ENCODE measurements at regions not wholly inside any gene's neighbourhood (a gene's known extent, or its start where the extent isn't known, plus 50 kb on each side); places are given as distances from the start of the nearest gene placed in this dataset.

DNA sequence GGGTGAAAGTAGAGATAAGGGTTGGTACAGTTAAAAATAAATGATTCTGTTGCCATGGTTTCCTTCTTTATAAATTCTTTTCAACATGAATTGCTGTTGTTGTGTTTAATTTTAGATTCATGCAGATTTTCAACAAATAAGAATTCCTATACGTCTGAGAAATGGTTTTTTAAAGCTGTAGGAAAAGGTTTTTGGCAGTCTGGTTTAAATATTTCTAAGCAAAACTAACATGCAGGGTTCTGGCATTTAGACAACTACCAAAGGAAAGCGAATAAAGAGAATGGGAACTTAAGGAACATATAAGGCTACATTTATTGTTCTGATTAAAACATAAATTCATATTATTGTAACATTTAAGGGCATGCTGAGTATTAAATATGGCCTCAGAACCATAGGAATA lies 203.0 kb upstream of the MIR17HG start:
- DNase-seq (ENCODE audit: low spot score), result no peak
- no peak for ATAC-seq
- intact Hi-C loops (cut with DNase I), result no loop called here

- intact Hi-C loops (cut with DNase I), result no loop called here
- ATAC-seq (no peak), DNase-seq (ENCODE audit: low spot score) (no peak)
Observed at GRCh38 chr13:91145571-91146205, 201.8 kb upstream of the MIR17HG start.

DNA sequence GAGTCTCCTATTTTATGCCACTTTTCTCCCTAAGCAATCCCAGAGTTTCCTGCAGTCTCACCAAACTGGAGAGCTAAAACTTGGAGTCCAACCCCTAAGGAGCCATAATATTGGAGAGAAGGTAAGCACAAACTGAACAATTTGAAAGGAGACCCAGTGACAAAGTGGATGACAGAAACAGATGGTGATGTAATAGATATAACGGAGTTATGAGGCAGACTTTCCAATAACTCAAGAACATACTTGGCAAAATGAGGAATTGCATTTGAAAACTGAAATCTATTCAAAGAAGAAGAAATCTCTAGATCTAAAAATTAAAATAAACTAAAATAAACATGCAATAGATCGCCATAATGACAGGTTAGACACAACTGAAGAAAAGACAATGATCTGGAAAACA lies 200.9 kb upstream of the MIR17HG start:
- no peak for DNase-seq (ENCODE audit: low spot score)
- ATAC-seq, result no peak
- intact Hi-C loops (cut with DNase I), result no loop called here

DNA sequence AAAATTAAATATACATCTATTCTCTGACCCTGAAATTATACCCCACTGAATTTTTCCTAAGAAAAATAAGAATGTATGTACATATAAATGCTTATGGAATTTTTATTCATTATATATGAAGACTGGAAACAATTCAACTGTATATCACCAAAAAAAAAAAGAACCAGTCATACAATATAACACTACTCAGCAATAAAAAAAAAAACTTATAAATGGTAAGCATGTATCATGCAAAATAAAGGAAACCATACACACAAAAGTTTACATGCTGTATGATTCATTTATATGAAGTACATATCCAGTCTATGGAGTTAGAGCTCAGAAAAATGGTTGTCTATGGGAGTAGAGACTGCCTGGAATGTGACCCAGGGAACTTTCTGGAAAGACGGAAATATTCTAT lies 199.4 kb upstream of the MIR17HG start:
- DNase-seq (ENCODE audit: low spot score) (no peak), ATAC-seq (no peak)
- intact Hi-C loops (cut with DNase I), result no loop called here

GRCh38 chr13:91151921-91152320 lies 195.6 kb upstream of the MIR17HG start:
- ATAC-seq, result no peak

DNA sequence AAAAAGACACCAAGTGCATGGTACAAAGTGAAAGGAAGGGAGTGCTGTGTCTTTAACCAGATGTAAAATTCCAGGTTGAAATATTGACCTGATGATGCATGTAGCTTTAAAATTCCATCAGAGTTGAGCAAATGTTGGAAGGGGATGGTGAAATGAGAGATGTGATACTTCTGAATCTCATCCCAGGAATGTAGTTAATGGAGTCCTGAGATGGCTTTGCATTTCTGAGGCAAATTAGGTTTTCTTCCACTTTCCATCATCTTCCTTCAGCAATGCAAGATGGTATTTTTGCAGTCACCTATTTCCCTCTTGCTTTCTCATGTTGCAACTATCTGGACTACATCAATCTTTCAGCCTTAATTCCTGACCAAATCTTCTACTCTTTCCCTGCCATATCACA lies 194.1 kb upstream of the MIR17HG start:
- intact Hi-C loops (cut with DNase I), result no loop called here
- no peak for ATAC-seq
- no peak for DNase-seq (ENCODE audit: low spot score)

More at GRCh38 chr13:91151921-91152320, 195.6 kb upstream of the MIR17HG start:
- no peak for DNase-seq (ENCODE audit: low spot score)
- intact Hi-C loops (cut with DNase I), result no loop called here

DNA sequence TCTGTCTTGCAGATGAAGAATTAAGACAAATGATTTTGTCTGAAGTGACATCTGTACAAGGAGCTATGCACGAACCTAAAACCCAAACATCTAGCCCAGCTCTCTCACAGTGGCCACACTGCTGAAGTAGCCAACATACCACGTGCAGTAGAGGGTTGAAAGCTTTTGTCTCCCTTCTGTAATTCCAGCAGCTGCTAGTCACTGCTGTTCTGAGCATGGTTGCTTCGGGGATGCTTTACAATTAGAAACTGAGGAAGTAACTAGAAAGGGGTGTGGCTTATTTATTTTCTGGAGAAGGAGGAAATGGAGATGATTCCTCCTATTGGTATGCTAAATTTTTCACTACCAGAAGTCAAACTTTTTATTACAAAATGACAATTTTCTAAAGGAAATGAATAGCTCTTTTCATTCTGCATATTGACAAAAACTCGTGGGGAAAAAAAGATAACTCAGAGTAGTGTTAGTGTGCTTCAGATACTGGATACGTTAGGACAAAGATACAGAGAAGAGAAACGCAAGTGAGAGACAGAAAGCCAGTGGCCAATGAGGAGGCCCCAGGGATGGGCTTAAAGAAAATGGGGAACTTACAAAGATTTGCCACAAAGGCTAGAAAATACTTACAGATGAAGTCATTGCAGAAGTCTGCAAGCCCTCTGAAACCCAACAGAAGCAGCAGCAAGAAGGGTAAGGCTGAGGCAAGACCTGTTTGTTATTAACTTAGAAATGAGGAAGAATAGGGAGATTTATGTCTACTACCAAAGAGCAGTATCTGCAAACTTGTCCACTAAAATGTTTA lies 192.7 kb upstream of the MIR17HG start:
- intact Hi-C loops (cut with DNase I), result no loop called here
- DNase-seq (ENCODE audit: low spot score), result no peak
- ATAC-seq, result peak; percentile 76

DNA sequence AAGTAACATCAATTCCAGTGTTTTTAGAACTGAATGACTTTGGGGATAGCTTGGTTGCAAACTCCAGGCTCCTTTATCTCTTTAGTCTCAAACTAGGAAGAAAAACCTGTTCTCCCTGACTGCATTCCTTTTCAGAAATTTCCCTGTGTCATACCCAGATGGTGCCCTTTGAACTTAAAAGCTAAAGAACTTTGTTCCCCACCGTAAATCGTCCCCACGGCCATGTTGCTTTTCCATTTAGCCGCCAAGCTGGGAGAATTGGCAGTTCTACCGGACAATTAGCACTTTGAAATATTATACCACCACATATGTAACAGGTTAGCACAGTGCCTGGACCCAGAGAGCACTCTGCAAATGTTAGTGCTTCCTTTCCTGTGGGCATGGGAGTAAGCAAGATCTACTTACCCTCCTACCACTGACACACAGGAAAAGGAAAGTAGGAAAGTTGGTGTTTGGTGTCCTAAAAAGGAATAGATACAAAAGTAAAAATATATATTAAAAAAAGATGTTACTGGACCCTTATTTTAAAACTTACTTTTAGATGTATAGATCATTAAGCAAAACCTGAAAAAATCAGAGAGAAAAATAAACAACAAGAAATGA lies 191.9 kb upstream of the MIR17HG start:
- DNase-seq (ENCODE audit: low spot score) (no peak), ATAC-seq (no peak)
- intact Hi-C loops (cut with DNase I), result no loop called here

DNA sequence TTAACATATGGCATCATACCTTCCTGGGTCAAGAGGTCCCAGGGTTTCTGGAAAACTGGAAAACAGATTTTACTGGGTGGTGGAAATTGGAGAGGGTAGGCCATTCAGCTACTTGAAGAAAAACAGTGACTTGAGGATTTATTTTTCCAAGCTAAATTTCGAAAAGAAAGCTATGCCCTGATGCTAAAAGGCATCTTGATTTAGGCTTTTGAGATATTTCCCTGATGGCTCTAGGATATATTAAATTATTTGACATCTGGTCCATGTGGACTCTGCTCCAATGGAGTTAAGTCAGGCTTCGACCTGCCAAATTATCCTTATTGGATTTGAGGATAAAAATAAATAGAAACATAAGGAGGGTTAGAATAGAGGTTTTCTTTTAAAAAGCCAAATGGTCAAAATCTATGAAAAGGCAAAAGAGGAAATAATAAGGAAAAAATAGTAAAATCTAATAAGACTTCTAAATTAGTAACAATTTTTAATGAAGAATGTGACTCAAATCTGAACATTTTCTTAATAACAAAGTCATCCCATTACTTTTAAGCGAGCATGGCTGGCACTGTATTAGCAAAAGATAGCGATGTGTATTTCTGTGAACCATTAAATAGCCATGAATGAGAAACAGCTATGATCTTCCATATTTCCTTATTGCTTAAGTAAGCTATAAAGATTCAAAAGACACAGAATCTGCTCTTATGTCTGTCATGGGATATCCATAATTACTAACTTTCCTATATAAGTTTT lies 190.0 kb upstream of the MIR17HG start:
- ATAC-seq, result no peak
- intact Hi-C loops (cut with DNase I), result no loop called here
- no peak for DNase-seq (ENCODE audit: low spot score)

GRCh38 chr13:91158017-91158395 lies 189.5 kb upstream of the MIR17HG start:
- ATAC-seq (no peak), DNase-seq (ENCODE audit: low spot score) (no peak)
- intact Hi-C loops (cut with DNase I), result no loop called here

GRCh38 chr13:91162180-91162579 lies 185.3 kb upstream of the MIR17HG start:
- DNase-seq (ENCODE audit: low spot score) (no peak), ATAC-seq (no peak)
- intact Hi-C loops (cut with DNase I), result no loop called here

GRCh38 chr13:91162589-91162988 lies 184.9 kb upstream of the MIR17HG start:
- ATAC-seq, result no peak
- intact Hi-C loops (cut with DNase I), result no loop called here
- no peak for DNase-seq (ENCODE audit: low spot score)

DNA sequence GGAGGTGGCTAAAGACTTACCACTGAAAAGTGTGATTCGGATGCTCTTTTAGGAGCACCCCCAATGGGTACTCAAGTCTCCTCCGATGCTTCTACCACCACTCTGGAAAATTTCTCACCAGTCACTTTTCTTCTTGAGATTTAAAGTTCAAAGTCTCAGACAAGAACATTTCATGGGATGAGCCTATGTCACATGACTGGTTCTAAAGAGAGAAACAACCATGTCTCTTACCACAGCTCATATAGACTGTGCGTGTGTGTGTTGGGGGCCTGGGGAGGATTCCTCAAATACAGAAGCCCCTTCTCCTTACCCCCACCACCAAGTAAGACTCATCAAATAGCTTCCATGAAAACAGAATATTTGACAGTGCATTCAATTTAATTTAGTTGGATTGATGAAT lies 181.7 kb upstream of the MIR17HG start:
- DNase-seq (ENCODE audit: low spot score) (no peak), ATAC-seq (no peak)
- intact Hi-C loops (cut with DNase I), result no loop called here

- intact Hi-C loops (cut with DNase I), result no loop called here
Observed at GRCh38 chr13:91166714-91167511, 180.6 kb upstream of the MIR17HG start.

DNA sequence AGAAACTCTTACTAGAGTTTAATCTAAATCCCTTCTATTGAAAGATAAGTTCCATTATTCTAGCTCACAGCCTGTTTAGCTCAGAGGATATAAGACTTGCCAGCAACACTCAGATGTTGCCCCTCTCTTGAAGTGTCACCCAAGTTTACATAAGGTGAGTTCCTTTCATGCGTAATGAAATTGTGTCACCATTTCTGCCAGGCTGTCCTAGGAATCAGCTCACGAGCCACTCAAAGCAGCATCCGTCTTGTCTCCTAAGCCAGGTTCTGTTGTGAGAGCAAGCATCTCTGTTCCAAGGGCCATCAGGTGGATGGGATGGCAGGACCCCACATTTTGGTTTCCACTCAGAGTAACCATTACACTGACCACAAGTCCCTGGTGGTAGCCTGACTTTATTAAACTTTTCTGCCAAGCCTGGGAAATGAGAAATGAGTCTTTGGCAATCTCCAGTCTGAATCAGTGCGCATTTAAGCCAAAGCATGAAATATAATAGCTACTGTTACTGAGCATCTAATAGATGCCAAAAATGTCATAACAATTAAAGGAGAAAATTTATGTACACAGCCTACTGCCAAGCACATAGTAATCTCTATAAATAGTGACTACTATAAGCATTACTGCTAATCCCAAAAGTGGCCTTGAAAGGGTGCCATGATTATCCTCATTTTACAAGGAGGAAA lies 179.6 kb upstream of the MIR17HG start:
- ATAC-seq (peak; percentile 41), DNase-seq (ENCODE audit: low spot score) (no peak)
- intact Hi-C loops (cut with DNase I), result no loop called here

More at GRCh38 chr13:91166714-91167511, 180.6 kb upstream of the MIR17HG start:
- DNase-seq (ENCODE audit: low spot score), result no peak
- ATAC-seq, result no peak

DNA sequence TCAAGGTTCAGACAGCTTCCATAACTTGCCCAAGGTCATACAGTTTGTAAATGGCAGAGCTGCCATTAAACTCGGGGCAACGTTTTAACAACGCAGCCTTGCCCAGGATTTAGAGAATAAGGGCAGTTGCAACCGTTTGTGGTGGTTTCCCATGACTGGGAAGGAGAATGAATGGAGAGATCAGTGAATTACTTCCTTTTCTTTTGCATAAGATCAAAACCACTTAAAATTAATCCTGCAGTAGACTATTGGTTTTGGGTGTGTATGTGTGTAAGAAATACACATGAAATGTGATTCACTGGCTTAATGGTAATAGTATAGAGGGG lies 179.1 kb upstream of the MIR17HG start:
- intact Hi-C loops (cut with DNase I), result no loop called here
- ATAC-seq, result no peak
- DNase-seq (ENCODE audit: low spot score), result no peak

GRCh38 chr13:91169321-91170050 lies 178.0 kb upstream of the MIR17HG start:
- ATAC-seq (no peak), DNase-seq (ENCODE audit: low spot score) (no peak)
- intact Hi-C loops (cut with DNase I), result no loop called here

GRCh38 chr13:91172160-91172559 lies 175.3 kb upstream of the MIR17HG start:
- DNase-seq (ENCODE audit: low spot score) (no peak), ATAC-seq (no peak)
- intact Hi-C loops (cut with DNase I), result no loop called here

Measured in sciatic nerve (tissue), 2 donors.